GM18499 (cell line): ENCODE measurements at regions not wholly inside any gene's neighbourhood (a gene's known extent, or its start where the extent isn't known, plus 50 kb on each side); places are given as distances from the start of the nearest gene placed in this dataset.

Source experiments
- ATAC-seq: cut with Tn5 transposase; IDR thresholded peaks from one replicate; pipeline ENCODE4 v1.9.1; 2021; ENCODE audit warnings: moderate number of reproducible peaks; ENCODE audit not compliant: insufficient read depth, unreplicated experiment

DNA sequence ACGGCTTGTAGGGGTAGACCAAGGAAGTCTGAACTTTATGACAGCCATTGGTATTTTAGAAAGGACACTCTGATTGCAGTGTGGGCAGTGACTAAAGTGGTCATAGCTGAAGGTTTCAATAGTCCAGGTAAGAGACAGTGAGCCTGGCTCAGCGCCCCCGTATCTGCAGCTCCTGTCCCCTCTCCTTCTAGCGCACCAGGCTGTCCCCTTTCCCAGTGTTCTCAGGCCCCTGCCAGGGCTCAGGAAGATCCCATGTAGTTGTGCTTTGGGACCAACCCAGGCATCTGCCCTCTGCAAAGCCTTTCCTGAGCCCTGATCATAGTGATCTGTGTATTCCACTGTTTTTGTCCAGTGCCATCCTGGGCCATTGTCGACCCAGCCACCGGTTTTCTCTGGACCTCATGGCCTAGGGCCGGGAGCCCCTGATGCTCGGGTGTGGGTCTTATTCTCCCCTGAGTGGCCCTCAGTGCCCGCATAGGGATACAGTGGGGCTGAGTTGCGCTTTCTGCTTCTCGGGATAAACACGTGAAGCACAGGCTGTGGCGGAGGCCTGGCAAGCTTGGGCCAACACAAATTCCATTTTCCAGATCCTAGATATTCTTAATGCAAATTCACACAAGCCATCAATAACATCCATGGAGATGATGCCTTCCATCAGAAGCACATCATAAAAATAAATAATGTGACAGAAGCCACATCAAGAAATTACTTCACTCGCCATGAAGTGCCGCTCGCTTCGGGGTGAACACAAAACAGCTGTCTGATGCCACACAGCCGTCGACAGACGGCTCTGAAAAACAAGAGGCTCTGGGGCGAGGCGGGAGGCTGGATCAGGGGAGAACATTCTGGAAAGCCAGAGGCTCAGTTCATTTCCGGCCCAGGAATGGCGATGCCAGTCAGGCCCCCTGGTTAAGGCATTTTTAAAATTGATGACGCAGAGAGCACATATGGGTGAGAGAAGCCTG lies 805.0 kb downstream of the TBC1D22A start:
- no peak for ATAC-seq

- ATAC-seq = no peak
Measured at GRCh38 chr22:47566491-47566890, 804.0 kb downstream of the TBC1D22A start.

DNA sequence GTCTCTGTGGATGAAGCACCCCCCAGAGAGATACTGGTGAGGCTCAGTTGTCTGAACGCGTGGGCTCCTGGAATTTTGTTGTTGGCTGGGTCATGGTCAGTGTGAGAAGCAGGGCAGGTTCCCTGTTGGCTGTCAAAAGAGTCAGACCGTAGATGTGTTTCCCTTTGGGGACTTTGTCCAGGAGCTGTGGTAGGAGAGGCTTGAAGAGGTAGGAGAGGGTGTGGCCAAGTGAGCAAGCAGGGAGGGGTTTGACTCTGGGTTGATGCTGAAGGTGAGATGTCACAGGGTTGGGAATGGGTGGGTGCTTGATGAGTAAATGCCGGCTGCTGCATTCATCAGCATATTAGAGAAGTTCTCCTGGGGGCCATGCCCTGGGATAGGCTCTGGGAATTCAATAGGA lies 803.2 kb downstream of the TBC1D22A start:
- ATAC-seq = no peak

- ATAC-seq = no peak
Measured at GRCh38 chr22:47564651-47565434, 802.4 kb downstream of the TBC1D22A start.

DNA sequence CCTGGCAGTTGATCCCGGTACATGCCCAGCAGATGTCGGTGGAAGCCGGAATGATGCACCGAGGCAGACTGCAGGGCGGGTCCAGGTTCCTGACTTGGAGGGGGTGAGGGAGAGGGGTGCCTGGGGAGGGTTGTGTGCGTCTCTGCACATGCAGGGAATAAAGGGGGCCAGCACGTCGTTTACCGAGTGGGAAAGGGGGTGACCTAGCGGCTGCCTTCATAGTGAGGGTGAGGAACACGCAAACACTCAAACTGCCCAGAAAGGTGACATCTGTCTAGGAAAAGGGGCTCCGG lies 801.7 kb downstream of the TBC1D22A start:
- no peak for ATAC-seq

- no peak for ATAC-seq
Measured at GRCh38 chr22:47563406-47564157, 801.1 kb downstream of the TBC1D22A start.

- ATAC-seq = no peak
Measured at GRCh38 chr22:47561766-47562165, 799.3 kb downstream of the TBC1D22A start.

GRCh38 chr22:47561115-47561675 lies 798.7 kb downstream of the TBC1D22A start:
- no peak for ATAC-seq

DNA sequence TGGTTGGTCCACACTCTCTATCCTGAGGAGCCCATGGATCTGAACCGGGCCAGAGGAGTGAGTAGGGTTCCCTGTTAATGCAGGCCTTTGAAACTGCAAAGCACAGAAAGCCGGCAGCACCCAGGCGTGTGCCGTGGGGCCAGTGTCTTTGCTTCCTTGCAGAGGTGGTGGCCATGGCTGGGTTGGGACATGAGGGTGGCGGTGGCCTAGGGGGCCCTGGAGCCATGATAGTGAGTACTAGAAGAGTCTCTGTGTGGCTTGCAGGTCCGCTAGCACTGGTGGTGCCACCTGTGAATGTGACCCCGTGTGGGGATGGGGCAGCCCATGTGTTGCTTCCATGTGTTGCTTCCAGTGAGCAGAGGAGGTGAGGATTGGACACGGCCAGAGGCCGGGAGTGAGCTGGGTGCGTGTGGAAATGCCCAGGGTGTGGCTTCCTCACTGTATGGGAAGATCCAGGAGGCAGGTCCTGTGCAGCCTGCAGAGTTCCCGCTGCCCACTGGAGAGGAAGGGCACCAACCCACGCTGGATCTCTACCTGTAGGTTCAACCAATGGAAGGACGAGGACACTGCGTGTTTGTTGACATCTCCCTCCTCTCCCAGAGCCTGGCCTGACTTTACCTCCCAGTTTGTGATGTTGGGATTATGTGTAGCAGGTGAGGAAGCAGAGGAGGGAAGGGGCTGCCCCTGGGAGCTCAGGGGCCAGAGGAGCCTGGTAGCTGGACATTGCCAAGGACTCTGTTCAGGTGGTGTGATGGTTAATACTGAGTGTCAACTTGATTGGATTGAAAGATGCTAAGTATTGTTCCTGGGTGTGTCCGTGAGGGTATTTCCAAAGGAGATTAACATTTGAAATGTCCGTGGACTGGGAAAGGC lies 796.6 kb downstream of the TBC1D22A start:
- no peak for ATAC-seq

DNA sequence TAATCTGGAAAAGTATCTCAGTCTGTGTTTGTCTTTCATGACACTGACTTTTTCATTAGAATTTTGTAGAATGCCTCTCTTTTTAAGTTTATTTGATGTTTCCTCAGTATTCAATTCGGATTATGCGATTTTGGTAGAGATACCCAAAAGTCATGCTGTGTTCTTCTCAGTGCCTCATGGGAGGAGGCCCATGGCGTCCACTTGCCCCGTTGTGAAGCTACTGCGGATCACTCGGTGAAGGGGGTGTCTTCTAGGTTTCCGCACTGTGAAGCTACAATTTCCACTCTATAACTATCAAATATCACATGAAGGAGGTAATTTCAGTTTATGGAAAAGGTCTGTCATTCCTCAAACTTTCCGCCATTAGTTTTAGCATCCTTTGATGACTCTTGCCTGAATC lies 794.0 kb downstream of the TBC1D22A start:
- no peak for ATAC-seq

GRCh38 chr22:47553436-47553835 lies 791.0 kb downstream of the TBC1D22A start:
- ATAC-seq = no peak

DNA sequence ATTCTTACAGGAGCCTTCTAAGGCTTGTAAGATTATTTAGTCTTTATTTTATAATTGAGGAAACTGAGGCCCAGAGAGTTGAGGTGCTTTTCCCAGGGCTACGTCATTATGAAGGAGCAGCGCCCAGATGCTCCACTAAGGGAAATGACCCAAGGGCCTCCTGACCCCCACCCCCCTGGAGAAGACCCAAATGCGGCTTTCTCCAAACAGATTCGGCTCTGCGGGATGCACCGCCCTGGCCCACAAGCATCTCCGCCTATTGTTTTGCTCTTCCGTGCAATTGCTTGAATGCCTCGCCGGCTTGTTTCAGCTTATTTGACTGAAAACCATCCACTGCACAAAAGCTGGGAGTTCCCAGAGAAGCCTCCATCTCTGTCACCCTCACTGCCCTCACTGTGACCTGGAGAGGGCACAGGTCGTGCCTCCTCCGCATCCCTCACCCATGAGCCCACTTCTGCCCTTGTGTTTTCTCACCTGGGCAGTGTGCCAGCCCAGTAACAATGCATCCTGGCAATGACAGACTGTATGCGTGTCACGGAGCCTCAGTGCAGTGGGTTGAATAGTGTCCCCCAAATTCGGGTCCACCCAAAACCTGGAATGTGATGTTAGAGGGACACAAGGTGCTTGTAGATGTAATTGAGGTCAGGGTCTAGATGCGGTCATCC lies 790.2 kb downstream of the TBC1D22A start:
- ATAC-seq = no peak

DNA sequence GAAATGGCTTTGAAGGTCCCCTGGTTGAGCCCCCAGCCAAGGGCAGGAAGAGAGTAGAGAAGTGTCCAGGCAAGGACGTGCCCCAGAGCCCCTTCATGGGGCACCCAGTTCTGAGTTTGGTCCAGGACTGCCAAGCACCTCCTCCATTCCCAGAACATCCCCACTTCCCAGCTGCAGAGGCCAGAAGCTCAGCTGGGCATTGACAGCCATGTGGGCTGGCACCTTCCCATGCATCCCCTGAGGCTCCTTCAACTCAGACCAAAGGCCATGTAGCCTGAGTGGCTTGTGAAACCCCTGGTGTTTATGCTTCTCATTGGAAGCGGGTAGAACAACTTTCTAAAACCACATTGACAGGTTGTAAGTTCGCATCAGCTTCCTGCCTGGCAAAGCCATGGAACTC lies 789.6 kb downstream of the TBC1D22A start:
- ATAC-seq = no peak

GRCh38 chr22:47551431-47551775 lies 789.0 kb downstream of the TBC1D22A start:
- ATAC-seq = no peak

DNA sequence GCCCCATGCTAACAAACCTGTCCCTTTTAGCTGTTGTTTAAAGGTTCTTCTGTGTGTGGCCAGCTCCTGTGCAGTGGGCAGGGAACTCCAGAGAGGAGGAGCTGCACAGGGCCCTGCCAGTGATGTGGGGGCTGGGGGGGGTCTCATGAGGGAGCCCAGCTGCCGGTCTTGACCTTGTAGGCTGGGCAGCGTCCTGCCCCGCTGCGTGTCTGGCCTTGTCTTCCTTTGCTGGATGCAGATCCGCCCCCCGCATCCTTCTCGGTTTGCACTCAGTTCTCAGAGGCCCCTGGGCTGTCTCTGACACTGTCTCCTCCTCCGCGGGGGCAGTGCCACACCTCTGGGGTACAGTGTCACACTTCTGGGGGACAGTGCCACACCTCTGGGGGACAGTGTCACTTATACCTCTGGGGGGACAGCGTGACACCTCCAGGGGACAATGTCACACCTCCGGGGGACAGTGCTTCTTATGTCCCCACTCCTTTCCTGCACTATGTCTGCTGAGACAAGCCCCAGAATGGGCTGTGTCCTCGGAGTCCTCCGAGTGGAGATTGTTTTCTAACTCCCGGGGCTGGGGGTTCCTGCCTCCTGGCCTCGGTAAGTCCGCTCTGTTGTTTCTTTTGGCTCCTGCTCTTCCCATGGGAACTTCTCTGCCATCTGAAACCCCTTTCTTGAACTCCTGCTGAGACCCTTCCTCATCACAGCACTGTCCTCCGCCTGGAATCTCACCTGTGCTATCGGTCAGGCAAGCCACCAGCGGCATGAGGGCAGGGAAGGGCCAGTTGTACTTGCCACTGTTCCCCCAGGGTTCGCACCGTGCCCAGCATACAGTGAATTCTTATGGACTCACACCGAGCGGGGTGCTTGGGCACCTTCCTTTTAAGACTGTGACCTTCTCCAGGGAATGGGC lies 788.3 kb downstream of the TBC1D22A start:
- ATAC-seq = no peak

DNA sequence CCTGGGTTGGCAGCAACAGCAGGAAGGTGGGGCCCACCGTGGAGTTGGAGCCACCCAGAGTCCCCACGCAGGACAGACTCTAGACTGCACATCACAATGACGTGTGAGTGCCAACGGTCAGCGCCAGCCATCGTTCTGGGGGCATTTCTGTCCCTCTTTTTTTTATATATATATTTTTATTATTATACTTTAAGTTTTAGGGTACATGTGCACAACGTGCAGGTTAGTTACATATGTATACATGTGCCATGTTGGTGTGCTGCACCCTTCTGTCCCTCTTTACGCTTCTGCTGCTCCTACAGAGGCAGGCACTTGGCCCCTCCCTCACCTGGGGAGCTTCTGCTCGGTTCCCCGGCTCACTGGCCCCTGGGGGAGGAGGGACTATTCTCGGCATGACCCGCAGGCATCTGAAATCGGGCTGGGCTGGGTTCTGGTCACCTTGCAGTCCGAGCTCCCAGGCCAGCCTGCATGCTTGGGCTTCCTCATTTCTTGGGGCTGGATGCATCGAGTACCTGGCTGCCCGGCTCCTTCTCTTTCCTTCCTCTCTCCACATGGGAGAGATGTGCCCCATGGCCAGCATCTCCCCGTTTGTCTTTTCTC lies 787.4 kb downstream of the TBC1D22A start:
- ATAC-seq = no peak

DNA sequence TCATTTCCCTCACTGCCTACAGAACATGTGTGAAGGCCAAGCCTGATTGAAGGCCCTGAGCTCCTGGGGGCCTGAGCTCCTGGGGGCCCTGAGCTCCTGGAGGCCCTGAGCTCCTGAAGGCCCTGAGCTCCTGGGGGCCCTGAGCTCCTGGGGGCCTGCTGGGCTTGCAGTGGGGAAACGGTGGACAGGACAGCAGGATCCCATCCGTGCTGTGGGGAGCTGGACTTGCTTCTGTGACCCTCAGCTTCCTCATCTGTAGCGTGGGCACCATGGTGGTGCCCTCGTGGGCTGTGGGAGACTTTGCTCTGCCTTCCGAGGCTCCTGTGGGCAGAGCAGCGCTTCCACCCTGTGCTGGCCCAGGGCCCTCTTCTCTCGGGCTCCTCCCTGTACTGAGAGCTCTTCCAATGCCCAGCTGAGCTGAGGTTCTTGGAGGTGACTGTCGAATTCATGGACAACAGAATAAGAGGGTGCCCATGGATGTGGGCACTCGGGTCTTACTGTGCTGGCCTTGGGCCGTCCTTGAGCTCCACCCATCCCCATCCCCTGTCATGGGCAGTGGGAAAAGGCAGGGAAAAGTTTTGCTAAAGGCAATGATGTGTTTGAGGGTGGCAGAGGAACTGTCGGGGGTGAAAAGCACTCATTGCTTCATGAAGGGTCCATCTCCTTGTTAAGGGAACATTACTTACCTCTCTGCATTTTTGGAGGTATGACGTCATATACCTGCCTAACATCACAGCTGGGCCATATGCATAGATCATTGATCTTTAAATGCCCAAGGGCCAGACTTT lies 786.7 kb downstream of the TBC1D22A start:
- no peak for ATAC-seq
